ENCODE measurements at regions not wholly inside any gene's neighbourhood (a gene's known extent, or its start where the extent isn't known, plus 50 kb on each side); places are given as distances from the start of the nearest gene placed in this dataset.

DNA sequence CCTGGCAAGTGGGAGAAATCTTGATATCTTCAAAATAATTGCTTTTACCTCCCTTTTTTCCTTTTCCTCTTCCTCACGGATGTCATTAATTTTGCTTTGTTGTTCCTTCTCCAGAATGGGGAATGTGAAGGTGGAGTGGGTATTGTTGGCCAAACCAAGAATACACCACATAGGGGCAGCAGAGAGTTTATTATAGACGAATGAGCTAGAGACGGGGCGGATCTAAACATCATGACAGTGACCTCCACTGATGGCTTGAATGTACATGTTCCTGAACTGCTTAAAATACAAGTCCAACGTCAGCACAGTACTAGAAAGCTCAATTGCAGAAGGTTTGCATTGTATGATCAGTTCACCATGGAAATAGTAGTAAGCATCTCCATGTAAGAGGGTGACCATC is 122.3 kb upstream of the SNX19 start:
- no peak overlapping the region for H2AFZ ChIP-seq (ENCODE audit: low read depth)
- H3K79me2 ChIP-seq (ENCODE audit: insufficient read depth, low read depth), result no peaks in the 10 kb centered on the region
- no peaks in the 10 kb centered on the region for H3K36me3 ChIP-seq (ENCODE audit: insufficient read depth)
- H3K4me2 ChIP-seq, result no peak overlapping the region
- H3K27me3 ChIP-seq (ENCODE audit: insufficient read depth, low read depth), result no peaks in the 10 kb centered on the region
- H3K4me3 ChIP-seq (IDR thresholded peaks at IDR 0.05; ENCODE audit: insufficient read depth, low read depth, low read length), result no peak overlapping the region
- H3K9ac ChIP-seq, result no peak overlapping the region
- no peaks in the 10 kb centered on the region for H3K4me1 ChIP-seq (ENCODE audit: low read depth, poor library complexity, severe bottlenecking)
- TF ChIP-seq, protein P1, sequence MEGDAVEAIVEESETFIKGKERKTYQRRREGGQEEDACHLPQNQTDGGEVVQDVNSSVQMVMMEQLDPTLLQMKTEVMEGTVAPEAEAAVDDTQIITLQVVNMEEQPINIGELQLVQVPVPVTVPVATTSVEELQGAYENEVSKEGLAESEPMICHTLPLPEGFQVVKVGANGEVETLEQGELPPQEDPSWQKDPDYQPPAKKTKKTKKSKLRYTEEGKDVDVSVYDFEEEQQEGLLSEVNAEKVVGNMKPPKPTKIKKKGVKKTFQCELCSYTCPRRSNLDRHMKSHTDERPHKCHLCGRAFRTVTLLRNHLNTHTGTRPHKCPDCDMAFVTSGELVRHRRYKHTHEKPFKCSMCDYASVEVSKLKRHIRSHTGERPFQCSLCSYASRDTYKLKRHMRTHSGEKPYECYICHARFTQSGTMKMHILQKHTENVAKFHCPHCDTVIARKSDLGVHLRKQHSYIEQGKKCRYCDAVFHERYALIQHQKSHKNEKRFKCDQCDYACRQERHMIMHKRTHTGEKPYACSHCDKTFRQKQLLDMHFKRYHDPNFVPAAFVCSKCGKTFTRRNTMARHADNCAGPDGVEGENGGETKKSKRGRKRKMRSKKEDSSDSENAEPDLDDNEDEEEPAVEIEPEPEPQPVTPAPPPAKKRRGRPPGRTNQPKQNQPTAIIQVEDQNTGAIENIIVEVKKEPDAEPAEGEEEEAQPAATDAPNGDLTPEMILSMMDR (conservative IDR thresholded peaks at IDR 0.05; ENCODE audit: low read depth, low read length), result peak; percentile 30; the same call in 1 of the 2 replicates
- no peaks in the 10 kb centered on the region for H4K20me1 ChIP-seq (ENCODE audit: insufficient read depth)
- no peak overlapping the region for H3K27ac ChIP-seq

DNA sequence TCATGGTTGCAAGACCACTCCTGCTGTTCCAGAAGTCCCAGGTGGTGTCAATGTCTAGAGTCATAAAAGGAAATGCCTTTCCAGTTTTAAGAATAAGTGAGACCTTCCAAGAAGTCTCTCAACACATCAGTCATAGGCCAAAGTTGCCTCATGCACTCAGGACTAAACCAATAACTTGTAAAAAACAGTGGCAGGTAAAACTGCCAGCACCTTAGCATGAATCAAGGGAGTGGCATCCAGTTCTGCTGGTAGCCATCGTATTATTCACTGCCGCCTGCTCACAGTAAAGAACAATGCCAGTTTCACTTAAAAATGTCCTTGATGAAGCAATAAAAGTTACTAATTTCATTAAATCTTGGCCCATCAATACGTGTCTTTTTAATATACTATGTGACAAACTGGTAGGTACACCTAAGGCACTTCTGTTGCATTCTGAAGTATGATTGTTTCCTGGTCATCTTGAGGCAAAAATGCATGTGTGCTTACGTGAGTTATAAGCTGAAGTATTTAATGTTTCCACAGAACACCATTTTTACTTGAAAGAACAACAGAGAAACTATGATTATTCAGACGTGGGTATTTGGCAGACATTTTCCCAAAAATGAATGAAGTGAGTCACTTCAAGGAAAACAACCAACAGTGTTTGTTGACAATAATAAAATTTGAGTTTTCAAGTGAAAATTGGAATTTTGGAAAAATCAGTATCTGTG is 125.2 kb upstream of the SNX19 start:
- Histone ChIP-seq H3K79me2 (ENCODE audit: insufficient read depth, low read depth) (no peaks in the 10 kb centered on the region), H2AFZ (ENCODE audit: low read depth) (no peak overlapping the region), H3K4me1 (ENCODE audit: low read depth, poor library complexity, severe bottlenecking) (no peaks in the 10 kb centered on the region), H3K36me3 (ENCODE audit: insufficient read depth) (no peaks in the 10 kb centered on the region), H3K4me3 (IDR thresholded peaks at IDR 0.05; ENCODE audit: insufficient read depth, low read depth, low read length) (no peak overlapping the region), H3K27ac (no peak overlapping the region), H3K9ac (no peak overlapping the region), H3K4me2 (no peak overlapping the region), H3K27me3 (ENCODE audit: insufficient read depth, low read depth) (no peaks in the 10 kb centered on the region), H4K20me1 (ENCODE audit: insufficient read depth) (no peaks in the 10 kb centered on the region)
- TF ChIP-seq, protein P1 (conservative IDR thresholded peaks at IDR 0.05; ENCODE audit: low read depth, low read length), result no peak

DNA sequence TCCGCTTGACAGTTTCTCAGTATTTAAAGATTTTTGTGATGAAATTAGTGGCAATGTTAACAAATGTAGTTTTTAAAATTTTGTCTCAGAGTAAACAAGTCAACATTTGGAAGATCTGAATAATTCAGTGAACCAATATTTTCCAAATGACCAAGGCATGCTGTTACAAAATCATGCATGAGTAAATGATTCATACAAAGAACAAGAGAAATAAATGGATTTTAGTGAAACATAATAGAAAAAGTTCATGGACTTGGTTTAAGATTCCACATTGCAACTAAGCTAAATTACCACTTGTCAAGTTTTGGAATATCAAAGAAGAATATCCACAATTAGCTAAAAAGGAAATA is 125.7 kb upstream of the SNX19 start:
- no peaks in the 10 kb centered on the region for H3K79me2 ChIP-seq (ENCODE audit: insufficient read depth, low read depth)
- H3K27ac ChIP-seq, result no peak overlapping the region
- no peak overlapping the region for H2AFZ ChIP-seq (ENCODE audit: low read depth)
- H3K36me3 ChIP-seq (ENCODE audit: insufficient read depth), result no peaks in the 10 kb centered on the region
- no peaks in the 10 kb centered on the region for H3K27me3 ChIP-seq (ENCODE audit: insufficient read depth, low read depth)
- TF ChIP-seq, protein P1 (conservative IDR thresholded peaks at IDR 0.05; ENCODE audit: low read depth, low read length), result no peak
- H3K4me1 ChIP-seq (ENCODE audit: low read depth, poor library complexity, severe bottlenecking), result no peaks in the 10 kb centered on the region
- H4K20me1 ChIP-seq (ENCODE audit: insufficient read depth), result no peaks in the 10 kb centered on the region
- no peak overlapping the region for H3K4me2 ChIP-seq
- no peak overlapping the region for H3K9ac ChIP-seq
- no peak overlapping the region for H3K4me3 ChIP-seq (IDR thresholded peaks at IDR 0.05; ENCODE audit: insufficient read depth, low read depth, low read length)

DNA sequence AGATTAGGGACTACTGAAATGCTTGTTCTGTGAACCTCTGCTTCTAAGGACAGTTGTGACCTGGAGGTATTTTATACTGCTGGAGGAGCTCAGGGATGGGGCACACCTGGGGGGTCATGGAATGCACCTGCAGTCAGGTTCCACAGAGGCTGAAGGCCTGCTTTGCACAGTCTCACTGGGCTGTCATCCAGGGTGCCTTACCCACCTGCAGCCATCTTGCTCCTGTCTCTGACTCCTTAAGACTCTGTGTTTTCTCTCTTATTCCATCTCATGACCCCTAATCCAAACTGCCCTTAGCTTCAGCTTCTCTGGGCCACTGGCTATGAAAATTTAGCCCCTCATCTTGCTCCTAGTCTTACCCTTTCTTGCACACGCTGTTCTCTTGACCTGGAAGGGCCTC is 127.0 kb upstream of the SNX19 start:
- no peaks in the 10 kb centered on the region for H3K36me3 ChIP-seq (ENCODE audit: insufficient read depth)
- no peaks in the 10 kb centered on the region for H3K4me1 ChIP-seq (ENCODE audit: low read depth, poor library complexity, severe bottlenecking)
- TF ChIP-seq, protein P1 (conservative IDR thresholded peaks at IDR 0.05; ENCODE audit: low read depth, low read length), result no peak
- no peak overlapping the region for H3K4me2 ChIP-seq
- no peak overlapping the region for H2AFZ ChIP-seq (ENCODE audit: low read depth)
- H4K20me1 ChIP-seq (ENCODE audit: insufficient read depth), result no peaks in the 10 kb centered on the region
- no peak overlapping the region for H3K27ac ChIP-seq
- no peak overlapping the region for H3K9ac ChIP-seq
- H3K27me3 ChIP-seq (ENCODE audit: insufficient read depth, low read depth), result no peaks in the 10 kb centered on the region
- no peaks in the 10 kb centered on the region for H3K79me2 ChIP-seq (ENCODE audit: insufficient read depth, low read depth)
- no peak overlapping the region for H3K4me3 ChIP-seq (IDR thresholded peaks at IDR 0.05; ENCODE audit: insufficient read depth, low read depth, low read length)
